Activated CD4-positive, alpha-beta T cell treated with anti-CD3 and anti-CD28 coated beads, Interleukin-2, amount 50 U/mL, for 48 hours (primary cell): ENCODE measurements at regions not wholly inside any gene's neighbourhood (a gene's known extent, or its start where the extent isn't known, plus 50 kb on each side); places are given as distances from the start of the nearest gene placed in this dataset.
"Not testable (repeated sequence)": the region's sequence is repeated elsewhere in the genome, so short reads cannot be mapped to it uniquely, and the experiment has no call there.

Experiments
- DNase-seq, 2 experiments: peaks; one replicate each; pipeline ENCODE4 v3.0.0-alpha.2; 2020

- no peak for DNase-seq
These were observed 152.0 kb downstream of the UTRN start for GRCh38 chr6:144437105-144437504.

GRCh38 chr6:144438103-144438502 is 153.0 kb downstream of the UTRN start:
- DNase-seq, result no peak

- no peak for DNase-seq
These were observed 153.9 kb downstream of the UTRN start for GRCh38 chr6:144439016-144439415.

- not testable (repeated sequence) for DNase-seq
These were observed 156.7 kb downstream of the UTRN start for GRCh38 chr6:144441801-144442200.

- DNase-seq, result no peak
These were observed 158.0 kb downstream of the UTRN start for GRCh38 chr6:144443157-144443556.

GRCh38 chr6:144447472-144447871 is 162.3 kb downstream of the UTRN start:
- DNase-seq, result no peak

- no peak for DNase-seq
These were observed 164.1 kb downstream of the UTRN start for GRCh38 chr6:144449218-144449617.

- DNase-seq, result no peak
These were observed 164.9 kb downstream of the UTRN start for GRCh38 chr6:144449911-144450597.

GRCh38 chr6:144460327-144461095 is 175.4 kb downstream of the UTRN start:
- DNase-seq, result no peak

- no peak for DNase-seq
These were observed 176.9 kb downstream of the UTRN start for GRCh38 chr6:144462058-144462457.

GRCh38 chr6:144466716-144467115 is 181.6 kb downstream of the UTRN start:
- no peak for DNase-seq

- DNase-seq, result no peak
These were observed 182.1 kb downstream of the UTRN start for GRCh38 chr6:144467172-144467762.

GRCh38 chr6:144467921-144468320 is 182.8 kb downstream of the UTRN start:
- no peak for DNase-seq

- DNase-seq, result peak; percentile 32 to 34
These were observed 183.6 kb downstream of the UTRN start for GRCh38 chr6:144468709-144469108.

GRCh38 chr6:144469144-144469575 is 184.0 kb downstream of the UTRN start:
- peak in 1 of 2 experiments; percentile 18 for DNase-seq

- DNase-seq, result not testable (repeated sequence)
These were observed 185.1 kb downstream of the UTRN start for GRCh38 chr6:144470201-144470600.

GRCh38 chr6:144471986-144472385 is 186.9 kb downstream of the UTRN start:
- no peak for DNase-seq

GRCh38 chr6:144474290-144474689 is 189.2 kb downstream of the UTRN start:
- DNase-seq, result no peak

- no peak for DNase-seq
These were observed 189.8 kb downstream of the UTRN start for GRCh38 chr6:144474904-144475303.

- no peak for DNase-seq
These were observed 190.3 kb downstream of the UTRN start for GRCh38 chr6:144475411-144475810.

- DNase-seq, result no peak
These were observed 191.2 kb downstream of the UTRN start for GRCh38 chr6:144476286-144476685.

- no peak for DNase-seq
These were observed 192.3 kb downstream of the UTRN start for GRCh38 chr6:144477396-144477795.

- no peak for DNase-seq
These were observed 192.7 kb downstream of the UTRN start for GRCh38 chr6:144477856-144478255.

GRCh38 chr6:144478483-144478882 is 193.3 kb downstream of the UTRN start:
- DNase-seq, result no peak
